ENCODE measurements at regions not wholly inside any gene's neighbourhood (a gene's known extent, or its start where the extent isn't known, plus 50 kb on each side); places are given as distances from the start of the nearest gene placed in this dataset.

DNA sequence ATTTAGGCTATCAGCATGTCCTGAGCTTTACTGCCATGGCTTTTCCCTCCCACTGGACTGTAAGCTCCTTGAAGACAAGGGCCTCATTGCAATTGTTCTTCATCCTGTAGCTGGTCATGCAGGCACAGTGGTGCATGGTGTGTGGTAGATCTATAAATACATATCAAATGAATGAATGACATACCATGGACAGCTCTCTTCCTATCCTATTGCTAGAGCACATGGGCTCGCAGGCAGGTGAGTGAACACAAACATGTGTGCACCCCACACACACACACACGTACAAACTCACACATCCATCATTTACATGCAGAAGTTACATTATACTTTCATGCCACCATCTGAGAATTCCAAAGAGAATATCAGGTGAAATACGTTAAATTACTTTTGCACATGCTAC, 172.9 kb upstream of the RUNX1 start:
- no peak for TF ChIP-seq CTCF (IDR thresholded peaks at IDR 0.05)
- H3K9me3 ChIP-seq: no peaks in the 10 kb centered on the region
- H3K4me1 ChIP-seq: peaks cover 0 to 16% (median 0%) of the 10 kb centered on the region in 4 donors
- H3K4me3 ChIP-seq: no peak overlapping the region
- H3K27me3 ChIP-seq: no peaks in the 10 kb centered on the region
- H3K27ac ChIP-seq: no peak overlapping the region
- DNase-seq: no peak
- H3K36me3 ChIP-seq: no peaks in the 10 kb centered on the region

DNA sequence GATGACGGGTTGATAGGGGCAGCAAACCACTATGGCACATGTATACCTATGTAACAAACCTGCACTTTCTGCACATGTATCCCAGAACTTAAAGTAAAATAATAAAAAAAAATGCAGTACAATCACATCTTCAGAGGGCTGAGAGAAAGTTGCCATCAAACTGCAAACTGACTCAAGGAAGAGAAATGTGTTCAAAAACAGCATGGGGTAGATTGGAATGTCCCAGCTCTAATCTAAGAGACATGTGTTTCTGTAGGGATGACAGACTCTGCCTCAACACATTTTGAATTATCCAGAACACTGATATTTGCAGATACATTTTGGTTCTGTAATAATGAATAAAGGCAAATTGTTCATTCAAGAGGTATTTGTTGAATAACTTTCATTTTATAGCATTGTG, 171.2 kb upstream of the RUNX1 start:
- H3K4me3 ChIP-seq: no peak overlapping the region
- no peaks in the 10 kb centered on the region for H3K36me3 ChIP-seq
- no peak for DNase-seq
- H3K27me3 ChIP-seq: no peaks in the 10 kb centered on the region
- no peaks in the 10 kb centered on the region for H3K9me3 ChIP-seq
- TF ChIP-seq POLR2A (IDR thresholded peaks at IDR 0.05) (no peak), CTCF (IDR thresholded peaks at IDR 0.05) (no peak)
- peaks cover 0 to 9% (median 0%) of the 10 kb centered on the region in 4 donors for H3K4me1 ChIP-seq
- no peak overlapping the region for H3K27ac ChIP-seq

- no peak overlapping the region for H3K27ac ChIP-seq
- TF ChIP-seq POLR2A (IDR thresholded peaks at IDR 0.05) (no peak), CTCF (IDR thresholded peaks at IDR 0.05) (no peak)
- H3K9me3 ChIP-seq: no peaks in the 10 kb centered on the region
- no peaks in the 10 kb centered on the region for H3K27me3 ChIP-seq
- H3K4me1 ChIP-seq: peaks cover 0 to 9% (median 0%) of the 10 kb centered on the region in 4 donors
- DNase-seq: no peak
- no peaks in the 10 kb centered on the region for H3K36me3 ChIP-seq
- H3K4me3 ChIP-seq: no peak overlapping the region
These were observed 170.6 kb upstream of the RUNX1 start for GRCh38 chr21:35219719-35220118.

DNA sequence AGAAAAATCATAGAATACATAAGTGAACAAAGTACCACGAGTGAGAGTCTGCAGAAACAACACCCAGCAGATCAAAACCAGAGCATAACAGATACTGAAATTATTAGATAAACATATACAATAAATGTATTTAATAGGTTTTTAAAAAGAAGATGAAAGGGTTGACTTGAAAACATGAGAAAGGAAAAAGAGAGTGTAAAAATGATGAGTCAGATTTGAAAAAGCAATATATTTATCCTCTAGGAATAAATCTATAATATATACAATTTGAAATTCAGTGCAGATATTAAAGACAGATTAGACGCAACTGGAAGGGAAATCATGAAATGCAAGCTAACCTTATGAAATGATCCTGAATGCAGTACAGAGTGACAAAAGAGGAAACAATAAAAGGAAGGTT, 170.2 kb upstream of the RUNX1 start:
- TF ChIP-seq POLR2A (IDR thresholded peaks at IDR 0.05) (no peak), CTCF (IDR thresholded peaks at IDR 0.05) (no peak)
- Histone ChIP-seq H3K36me3 (no peaks in the 10 kb centered on the region), H3K27ac (no peak overlapping the region), H3K27me3 (no peaks in the 10 kb centered on the region), H3K4me1 (peaks cover 0 to 9% (median 0%) of the 10 kb centered on the region in 4 donors), H3K4me3 (no peak overlapping the region), H3K9me3 (no peaks in the 10 kb centered on the region)
- no peak for DNase-seq

DNA sequence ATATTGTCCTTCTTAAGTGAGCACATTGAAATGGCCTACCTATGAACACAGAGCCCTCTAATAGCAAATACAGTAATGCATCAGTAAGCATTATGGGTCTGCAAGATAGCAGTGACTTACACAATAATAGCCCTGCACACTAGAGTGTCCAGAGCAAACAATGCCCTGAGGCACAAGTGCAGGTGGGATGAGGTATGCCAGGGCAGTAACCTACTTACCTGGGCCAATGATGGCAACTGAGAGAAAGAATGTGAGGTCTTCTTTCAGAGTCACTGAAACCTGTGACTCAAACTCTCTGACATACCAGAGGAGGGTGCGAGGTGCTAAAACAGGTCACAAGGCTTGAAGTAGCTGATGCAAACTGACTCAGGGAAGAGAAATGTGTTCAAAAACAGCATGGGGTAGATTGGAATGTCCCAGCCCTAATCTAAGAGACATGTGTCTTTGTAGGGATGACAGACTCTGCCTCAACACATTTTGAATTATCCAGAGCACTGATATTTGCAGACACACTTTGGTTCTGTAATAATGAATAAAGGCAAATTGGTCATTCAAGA, 168.5 kb upstream of the RUNX1 start:
- H3K9me3 ChIP-seq: no peaks in the 10 kb centered on the region
- no peaks in the 10 kb centered on the region for H3K36me3 ChIP-seq
- TF ChIP-seq CTCF (IDR thresholded peaks at IDR 0.05): no peak
- no peak for TF ChIP-seq POLR2A (IDR thresholded peaks at IDR 0.05)
- H3K4me1 ChIP-seq: peaks cover 0 to 8% (median 0%) of the 10 kb centered on the region in 4 donors
- H3K27ac ChIP-seq: no peak overlapping the region
- H3K27me3 ChIP-seq: no peaks in the 10 kb centered on the region
- H3K4me3 ChIP-seq: no peak overlapping the region
- no peak for DNase-seq

DNA sequence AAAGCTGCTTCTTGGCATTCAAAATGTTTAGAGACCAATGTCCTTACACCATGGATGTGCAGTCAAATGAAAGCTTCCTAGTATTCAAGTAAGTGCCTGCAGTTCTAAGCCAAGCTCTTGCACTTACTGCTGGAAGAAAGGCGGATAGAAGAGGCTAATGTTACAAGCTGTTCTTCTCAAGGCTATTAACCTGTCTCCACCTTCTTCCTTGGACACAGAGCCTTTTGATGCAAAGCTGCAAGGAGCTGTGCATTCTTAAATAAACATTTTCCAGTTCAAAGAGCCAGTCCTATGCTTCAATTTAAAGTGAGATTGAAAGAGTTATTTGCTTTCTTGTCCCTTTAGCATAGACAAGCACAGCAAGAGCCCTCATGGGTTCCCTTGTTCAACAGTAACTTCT, 167.9 kb upstream of the RUNX1 start:
- TF ChIP-seq POLR2A (IDR thresholded peaks at IDR 0.05): no peak
- TF ChIP-seq CTCF (IDR thresholded peaks at IDR 0.05): no peak
- H3K4me1 ChIP-seq: peaks cover 0 to 2% (median 0%) of the 10 kb centered on the region in 4 donors
- H3K36me3 ChIP-seq: no peaks in the 10 kb centered on the region
- H3K27ac ChIP-seq: no peak overlapping the region
- no peaks in the 10 kb centered on the region for H3K9me3 ChIP-seq
- H3K27me3 ChIP-seq: no peaks in the 10 kb centered on the region
- H3K4me3 ChIP-seq: no peak overlapping the region
- no peak for DNase-seq
